Choroid plexus epithelial cell (primary cell): ENCODE measurements at regions not wholly inside any gene's neighbourhood (a gene's known extent, or its start where the extent isn't known, plus 50 kb on each side); places are given as distances from the start of the nearest gene placed in this dataset.
A peak's percentile ranks its signal among the peaks of the same experiment; 100 is the strongest.
"Not testable (repeated sequence)": the region's sequence is repeated elsewhere in the genome, so short reads cannot be mapped to it uniquely, and the experiment has no call there.

Experiments
- DNase-seq: peaks from one replicate; pipeline ENCODE4 v3.0.0-alpha.2; 2010; ENCODE audit warnings: low read depth
- H3K4me3 ChIP-seq: 2 replicates; pipeline ENCODE4 v1.5.1; 2011; ENCODE audit warnings: low read depth, mild to moderate bottlenecking, control low read depth, low read length, moderate library complexity
- CTCF ChIP-seq: conservative IDR thresholded peaks from 2 replicates; pipeline ENCODE4 v1.5.1; 2011; ENCODE audit warnings: low read depth, mild to moderate bottlenecking, control low read depth, inconsistent platforms, low read length, moderate library complexity

GRCh38 chr3:20478436-20478835 lies 292.4 kb upstream of the SGO1 start:
- no peak overlapping the region for H3K4me3 ChIP-seq
- DNase-seq, result no peak
- no peak for TF ChIP-seq CTCF

- not testable (repeated sequence) for H3K4me3 ChIP-seq, DNase-seq
These were observed 278.2 kb upstream of the SGO1 start for GRCh38 chr3:20464237-20464636.

GRCh38 chr3:20462723-20463122 lies 276.7 kb upstream of the SGO1 start:
- peak; percentile 2 for DNase-seq
- H3K4me3 ChIP-seq, result no peak overlapping the region
- TF ChIP-seq CTCF, result no peak

- no peak for DNase-seq
- no peak for TF ChIP-seq CTCF
- no peak overlapping the region for H3K4me3 ChIP-seq
These were observed 276.2 kb upstream of the SGO1 start for GRCh38 chr3:20462226-20462625.

GRCh38 chr3:20458994-20459716 lies 273.1 kb upstream of the SGO1 start:
- H3K4me3 ChIP-seq, result no peak overlapping the region
- no peak for DNase-seq
- TF ChIP-seq CTCF, result no peak

- no peak for DNase-seq
- H3K4me3 ChIP-seq, result no peak overlapping the region
- TF ChIP-seq CTCF, result no peak
These were observed 270.5 kb upstream of the SGO1 start for GRCh38 chr3:20456511-20456910.

- TF ChIP-seq CTCF, result no peak
- no peak overlapping the region for H3K4me3 ChIP-seq
- DNase-seq, result no peak
These were observed 265.2 kb upstream of the SGO1 start for GRCh38 chr3:20451170-20451569.
